T-cell (primary cell): ENCODE measurements at regions not wholly inside any gene's neighbourhood (a gene's known extent, or its start where the extent isn't known, plus 50 kb on each side); places are given as distances from the start of the nearest gene placed in this dataset.
"Not testable (repeated sequence)": the region's sequence is repeated elsewhere in the genome, so short reads cannot be mapped to it uniquely, and the experiment has no call there.

Experiments
- ATAC-seq, 4 experiments: fragments of 200-7000 bp in 3 of 4; fragments of 150-1000 bp in 1 of 4; cut with Tn5 transposase; replicated peaks in 1 of 4; 1 replicate in 3 of 4; 2 replicates in 1 of 4; pipeline ENCODE4 v1.10.0; 2021; ENCODE audit warnings: moderate library complexity in 3 of 4, mild to moderate bottlenecking in 2 of 4, moderate number of reproducible peaks in 1 of 4
- CTCF ChIA-PET, 2 donors: fragments of 300-600 bp; sonication (Branson Sonifier 250); formaldehyde crosslinking; loops; one replicate each; lab custom pipeline; 2022; ENCODE audit warnings: antibody characterized with exemption in 2 of 2; lab: Charles Lee
- POLR2A ChIA-PET, 2 donors: fragments of 300-600 bp; sonication (Branson Sonifier 250); formaldehyde crosslinking; loops; one replicate each; lab custom pipeline; 2022; ENCODE audit warnings: antibody characterized with exemption in 2 of 2; lab: Charles Lee
- DNase-seq, 35 experiments: peaks; one replicate each; pipeline versions ENCODE4 v3.0.0 to v3.0.0-alpha.2; 2013 to 2023
- H3K27ac ChIP-seq: one replicate; pipeline ENCODE4 v1.5.1; 2013; ENCODE audit warnings: low read length
- H3K27me3 ChIP-seq, 2 experiments: replicated peaks in 1 of 2; 1 replicate in 1 of 2; 2 replicates in 1 of 2; pipeline versions ENCODE4 v1.6.1 to v1.7.0; 2013; ENCODE audit warnings: low read length in 1 of 2, mixed read lengths in 1 of 2; ENCODE audit not compliant: control insufficient read depth in 2 of 2, insufficient read depth in 2 of 2; ENCODE audit errors: extremely low read depth in 1 of 2
- H3K36me3 ChIP-seq, 2 donors: 1 replicate in 1 of 2; 2 replicates in 1 of 2; pipeline versions ENCODE4 v1.6.1 to v1.7.0; 2013; ENCODE audit warnings: low read length in 1 of 2; ENCODE audit not compliant: control insufficient read depth in 2 of 2, insufficient read depth in 1 of 2; ENCODE audit errors: extremely low read depth in 1 of 2
- H3K4me1 ChIP-seq, 2 experiments: 1 replicate in 1 of 2; 2 replicates in 1 of 2; pipeline versions ENCODE4 v1.6.1 to v1.7.0; 2013; ENCODE audit warnings: low read length in 2 of 2, mixed read lengths in 1 of 2; ENCODE audit not compliant: insufficient read depth in 2 of 2, control insufficient read depth in 1 of 2; ENCODE audit errors: extremely low read depth in 1 of 2
- H3K4me3 ChIP-seq, 2 donors: 1 replicate in 1 of 2; 2 replicates in 1 of 2; pipeline versions ENCODE4 v1.5.1 to v1.7.0; 2013; ENCODE audit warnings: mild to moderate bottlenecking in 2 of 2, low read length in 1 of 2, moderate library complexity in 1 of 2; ENCODE audit not compliant: control insufficient read depth in 1 of 2; ENCODE audit errors: extremely low read depth in 1 of 2
- H3K9me3 ChIP-seq: 2 replicates; pipeline ENCODE4 v1.7.0; 2013
- H3K27ac Mint-ChIP-seq, 2 donors: one replicate each; pipeline ENCODE4 v1.8.0; 2020 to 2021; ENCODE audit warnings: mild to moderate bottlenecking in 2 of 2, mixed read lengths in 2 of 2
- H3K27me3 Mint-ChIP-seq, 2 donors: one replicate each; pipeline ENCODE4 v1.8.0; 2021 to 2022; ENCODE audit warnings: mixed read lengths in 2 of 2
- H3K36me3 Mint-ChIP-seq: one replicate; pipeline ENCODE4 v1.8.0; 2021; ENCODE audit warnings: mixed read lengths
- H3K4me1 Mint-ChIP-seq, 3 donors: one replicate each; pipeline ENCODE4 v1.8.0; 2020 to 2022; ENCODE audit warnings: mixed read lengths in 3 of 3, mild to moderate bottlenecking in 1 of 3
- H3K4me3 Mint-ChIP-seq, 3 donors: one replicate each; pipeline ENCODE4 v1.8.0; 2020 to 2022; ENCODE audit warnings: mild to moderate bottlenecking in 3 of 3, mixed read lengths in 3 of 3, moderate library complexity in 3 of 3
- H3K9me3 Mint-ChIP-seq, 3 donors: one replicate each; pipeline ENCODE4 v1.8.0; 2020 to 2022; ENCODE audit warnings: mixed read lengths in 3 of 3
- WGBS: methylation state at CpG from one replicate; pipeline ENCODE4 v1.1.5; 2013; ENCODE audit warnings: missing lambda C conversion rate; ENCODE audit not compliant: insufficient coverage; 5-methylcytosine and 5-hydroxymethylcytosine counted together

- no peak for ATAC-seq
- no peaks in the 10 kb centered on the region for H3K36me3 Mint-ChIP-seq
- Histone ChIP-seq H3K4me3 (no peak overlapping the region), H3K4me1 (no peaks in the 10 kb centered on the region), H3K27me3 (peaks cover 0 to 4% of the 10 kb centered on the region in 2 experiments), H3K36me3 (no peaks in the 10 kb centered on the region), H3K27ac (no peak overlapping the region), H3K9me3 (no peaks in the 10 kb centered on the region)
- DNase-seq = peak in 1 of 35 experiments; percentile 27
- H3K4me1 Mint-ChIP-seq = no peaks in the 10 kb centered on the region
- no peak overlapping the region for H3K27ac Mint-ChIP-seq
- H3K9me3 Mint-ChIP-seq = no peaks in the 10 kb centered on the region
- CTCF ChIA-PET = interaction anchor here in 1 of 2 donors (1.0 kb wide), 1 partner anchor 10 kb away, joined by 3 read pairs; no protein-coding TSS in a partner anchor
- no peak overlapping the region for H3K4me3 Mint-ChIP-seq
- 18% methylated on average over 3 of the region's 5 CpGs for WGBS
- peaks cover 3 to 12% of the 10 kb centered on the region in 2 donors for H3K27me3 Mint-ChIP-seq
- POLR2A ChIA-PET = no interaction called here
Measured at GRCh38 chr3:39707314-39707909, 102.0 kb upstream of the MYRIP start.

DNA sequence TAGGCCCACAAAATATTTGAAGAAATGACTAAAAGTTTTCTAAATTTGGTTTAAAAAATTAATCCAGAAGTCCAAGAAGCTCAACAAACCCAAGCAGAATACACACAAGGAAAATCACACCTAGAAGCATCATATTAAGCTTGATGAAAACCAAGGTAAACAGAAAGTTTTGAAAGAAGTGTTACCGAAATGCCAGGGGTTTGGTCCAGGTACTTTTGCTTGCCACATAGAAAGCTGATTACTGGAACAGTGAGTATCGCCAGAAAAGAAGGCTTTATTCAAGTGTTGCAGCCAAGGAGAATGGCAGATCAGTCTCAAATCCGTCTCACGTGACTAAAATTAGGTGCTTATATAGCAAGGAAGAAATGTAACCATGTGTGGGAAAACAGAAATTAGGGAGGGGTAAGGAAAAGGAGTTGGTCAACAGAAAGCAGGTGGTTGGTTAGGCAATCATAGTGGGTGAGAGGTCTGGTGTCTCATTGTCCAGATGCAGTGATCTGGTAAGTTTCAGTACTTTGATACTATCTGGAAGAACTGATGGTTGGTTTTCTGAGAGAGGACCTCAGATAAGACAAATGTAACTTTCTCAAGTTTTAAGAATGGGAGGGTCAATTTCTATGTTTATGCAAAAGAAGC is 96.9 kb upstream of the MYRIP start:
- Mint-ChIP-seq H3K4me1 (no peaks in the 10 kb centered on the region), H3K4me3 (no peak overlapping the region), H3K27me3 (peaks cover 5 to 7% of the 10 kb centered on the region in 2 donors), H3K9me3 (no peaks in the 10 kb centered on the region), H3K27ac (no peak overlapping the region), H3K36me3 (no peaks in the 10 kb centered on the region)
- CTCF ChIA-PET = no interaction called here
- Histone ChIP-seq H3K27ac (no peak overlapping the region), H3K4me3 (no peak overlapping the region), H3K4me1 (no peaks in the 10 kb centered on the region), H3K9me3 (no peaks in the 10 kb centered on the region), H3K27me3 (no peaks in the 10 kb centered on the region), H3K36me3 (no peaks in the 10 kb centered on the region)
- DNase-seq (no peak), ATAC-seq (no peak)
- 96% methylated on average over 4 of the region's 4 CpGs for WGBS
- POLR2A ChIA-PET = no interaction called here

DNA sequence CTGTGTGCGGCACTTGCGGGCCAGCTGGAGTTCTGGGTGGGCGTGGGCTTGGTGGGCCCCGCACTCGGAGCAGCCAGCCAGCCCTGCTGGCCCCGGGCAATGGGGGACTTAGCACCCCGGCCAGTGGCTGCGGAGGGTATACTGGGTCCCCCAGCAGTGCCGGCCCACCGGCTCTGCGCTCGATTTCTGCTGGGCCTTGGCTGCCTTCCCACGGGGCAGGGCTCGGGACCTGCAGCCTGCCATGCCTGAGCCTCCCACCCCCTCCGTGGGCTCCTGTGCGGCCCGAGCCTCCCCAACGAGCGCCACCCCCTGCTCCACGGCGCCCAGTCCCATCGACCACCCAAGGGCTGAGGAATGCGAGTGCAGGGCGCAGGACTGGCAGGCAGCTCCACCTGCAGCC is 96.1 kb upstream of the MYRIP start:
- H3K4me3 ChIP-seq, DNase-seq, H3K9me3 Mint-ChIP-seq, H3K27ac Mint-ChIP-seq, H3K36me3 ChIP-seq, H3K27ac ChIP-seq, H3K27me3 Mint-ChIP-seq, H3K4me3 Mint-ChIP-seq, H3K27me3 ChIP-seq, H3K36me3 Mint-ChIP-seq, POLR2A ChIA-PET, CTCF ChIA-PET, H3K9me3 ChIP-seq, H3K4me1 Mint-ChIP-seq, H3K4me1 ChIP-seq, ATAC-seq: not testable (repeated sequence)
- 89% methylated on average over 13 of the region's 24 CpGs for WGBS

- Histone ChIP-seq H3K4me1 (no peaks in the 10 kb centered on the region), H3K9me3 (no peaks in the 10 kb centered on the region), H3K36me3 (no peaks in the 10 kb centered on the region), H3K4me3 (no peak overlapping the region), H3K27ac (no peak overlapping the region), H3K27me3 (no peaks in the 10 kb centered on the region)
- DNase-seq = no peak
- ChIA-PET CTCF (interaction anchor here in 1 of 2 donors (0.5 kb wide), 1 partner anchor 301 kb away, joined by 4 read pairs; no protein-coding TSS in a partner anchor), POLR2A (no interaction called here)
- Mint-ChIP-seq H3K36me3 (no peaks in the 10 kb centered on the region), H3K27me3 (peaks cover 0 to 4% of the 10 kb centered on the region in 2 donors), H3K9me3 (no peaks in the 10 kb centered on the region), H3K4me1 (no peaks in the 10 kb centered on the region), H3K4me3 (no peak overlapping the region), H3K27ac (no peak overlapping the region)
- ATAC-seq = no peak
- WGBS = 100% methylated on average over 1 of the region's 3 CpGs
Measured at GRCh38 chr3:39716849-39717248, 92.6 kb upstream of the MYRIP start.

- Histone ChIP-seq H3K27me3 (no peaks in the 10 kb centered on the region), H3K36me3 (no peaks in the 10 kb centered on the region), H3K4me1 (no peaks in the 10 kb centered on the region), H3K27ac (no peak overlapping the region), H3K9me3 (no peaks in the 10 kb centered on the region), H3K4me3 (no peak overlapping the region)
- no peak for ATAC-seq
- Mint-ChIP-seq H3K9me3 (no peaks in the 10 kb centered on the region), H3K4me1 (no peaks in the 10 kb centered on the region), H3K27me3 (no peaks in the 10 kb centered on the region), H3K4me3 (no peak overlapping the region), H3K27ac (no peak overlapping the region), H3K36me3 (no peaks in the 10 kb centered on the region)
- no peak for DNase-seq
- ChIA-PET CTCF (no interaction called here), POLR2A (no interaction called here)
- 89% methylated on average over 3 of the region's 7 CpGs for WGBS
Measured at GRCh38 chr3:39718674-39719595, 90.5 kb upstream of the MYRIP start.

GRCh38 chr3:39721076-39721475 is 88.3 kb upstream of the MYRIP start:
- CTCF ChIA-PET = no interaction called here
- POLR2A ChIA-PET = no interaction called here
- no CpG with 5 or more reads among the region's 1 CpG for WGBS
- Mint-ChIP-seq H3K27ac (no peak overlapping the region), H3K9me3 (no peaks in the 10 kb centered on the region), H3K27me3 (peaks cover 0 to 9% of the 10 kb centered on the region in 2 donors), H3K4me3 (no peak overlapping the region), H3K36me3 (no peaks in the 10 kb centered on the region), H3K4me1 (no peaks in the 10 kb centered on the region)
- ATAC-seq = no peak
- no peak overlapping the region for H3K4me3 ChIP-seq
- no peaks in the 10 kb centered on the region for H3K9me3 ChIP-seq
- H3K27me3 ChIP-seq = peaks cover 0 to 2% of the 10 kb centered on the region in 2 experiments
- no peak overlapping the region for H3K27ac ChIP-seq
- no peaks in the 10 kb centered on the region for H3K36me3 ChIP-seq
- no peaks in the 10 kb centered on the region for H3K4me1 ChIP-seq
- no peak for DNase-seq
